ENCODE measurements at regions not wholly inside any gene's neighbourhood (a gene's known extent, or its start where the extent isn't known, plus 50 kb on each side); places are given as distances from the start of the nearest gene placed in this dataset.

DNA sequence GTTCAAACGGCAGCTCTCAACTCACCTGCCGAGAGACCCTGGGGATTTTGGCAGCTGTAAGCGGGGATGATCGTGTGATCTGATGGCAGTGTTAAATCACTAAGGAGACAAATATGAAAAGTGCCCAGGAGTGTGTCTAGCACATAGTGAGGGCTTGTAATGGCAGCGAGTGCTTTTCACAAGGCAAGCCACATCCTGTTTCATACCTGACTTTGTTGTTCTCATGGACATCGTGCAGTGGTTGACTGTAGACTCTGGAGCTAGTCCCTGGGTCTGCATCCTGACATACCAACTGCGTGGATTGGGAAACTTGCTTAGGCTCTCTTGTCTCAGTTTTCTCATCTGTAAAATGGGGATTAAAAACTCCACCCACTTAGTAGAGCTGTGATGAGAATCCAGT is 148.5 kb downstream of the VRK1 start:
- Histone ChIP-seq H3K36me3 (replicated peaks in 1 of 2; ENCODE audit: control insufficient read depth in 1 of 2, insufficient read depth in 2 of 2, low read length in 2 of 2) (no peaks in the 10 kb centered on the region), H3K79me2 (ENCODE audit: insufficient read depth, low read length) (no peaks in the 10 kb centered on the region), H2AFZ (ENCODE audit: low read length) (no peak overlapping the region), H3K27me3 (ENCODE audit: control insufficient read depth in 1 of 2, insufficient read depth in 2 of 2, low read length in 2 of 2) (no peaks in the 10 kb centered on the region), H3K27ac (ENCODE audit: extremely low read length, insufficient read depth, low read length) (no peak overlapping the region), H3K4me1 (ENCODE audit: insufficient read depth, low read length) (no peaks in the 10 kb centered on the region), H4K20me1 (ENCODE audit: insufficient read depth, low read length) (no peaks in the 10 kb centered on the region; the same call in 1 of the 2 replicates), H3K4me2 (ENCODE audit: low read depth, low read length) (no peak overlapping the region), H3K9me3 (ENCODE audit: low read length) (no peaks in the 10 kb centered on the region), H3K9ac (ENCODE audit: insufficient read depth, low read depth, low read length) (no peak overlapping the region), H3K4me3 (replicated peaks in 1 of 3; ENCODE audit: insufficient read depth in 1 of 3, low read depth in 2 of 3, low read length in 3 of 3) (no peak overlapping the region)
- no peak for TF ChIP-seq TCF7L2 (IDR thresholded peaks at IDR 0.05; ENCODE audit: low read depth, low read length)
- TF ChIP-seq BRD4 (CRISPR knock-in tag; IDR thresholded peaks at IDR 0.05), result no peak
- TF ChIP-seq RFX5 (IDR thresholded peaks at IDR 0.05; ENCODE audit: low read depth, low read length), result no peak
- TF ChIP-seq ZNF605 (CRISPR knock-in tag; IDR thresholded peaks at IDR 0.05), result no peak
- no peak for TF ChIP-seq RFX1 (IDR thresholded peaks at IDR 0.05)
- no peak for TF ChIP-seq ZNF780A (CRISPR knock-in tag; IDR thresholded peaks at IDR 0.05)
- in situ Hi-C loops (cut with HindIII; ENCODE audit: extremely low pct_ligation_motif_present, low pct_unique_long_range_greater_than_20kb) (no loop called here), intact Hi-C loops (cut with micrococcal nuclease; ENCODE audit: unreplicated experiment) (no loop called here)
- POLR2A ChIA-PET, result no interaction called here
- BruUV-seq (replicated peaks), result no TSS peak
- WGBS (ENCODE audit: low lambda C conversion rate), result 72% methylated on average over 6 of the region's 7 CpGs
- DNase-seq (ENCODE audit: low spot score) (no peak), FAIRE-seq (no peak), ATAC-seq (no peak)
- CTCF ChIA-PET (ENCODE audit: low intra/inter-chr PET ratio, low total read pairs), result no interaction called here

DNA sequence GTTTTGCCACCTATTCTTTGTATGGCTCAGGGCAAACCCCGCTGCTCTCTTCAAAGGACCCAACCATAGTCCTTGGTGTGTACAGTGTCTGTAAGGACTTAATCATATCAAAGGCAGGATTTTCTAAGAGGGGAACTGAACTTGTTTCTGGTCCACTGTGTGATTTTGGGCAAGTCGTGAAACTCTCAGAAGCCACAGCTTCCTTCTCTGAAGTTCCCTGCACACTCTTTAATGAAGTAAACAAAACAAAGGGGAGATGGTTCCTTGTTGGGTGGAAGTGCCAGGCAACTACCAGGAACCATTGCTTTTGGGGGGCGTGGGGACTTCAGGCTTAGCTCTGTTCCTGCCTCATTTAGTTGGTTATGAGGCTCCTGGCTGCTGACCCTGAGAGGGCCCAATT is 152.4 kb downstream of the VRK1 start:
- H3K4me3 ChIP-seq (replicated peaks in 1 of 3; ENCODE audit: insufficient read depth in 1 of 3, low read depth in 2 of 3, low read length in 3 of 3), result no peak overlapping the region
- ATAC-seq (no peak), DNase-seq (ENCODE audit: low spot score) (no peak), FAIRE-seq (no peak)
- H3K9ac ChIP-seq (ENCODE audit: insufficient read depth, low read depth, low read length), result no peak overlapping the region
- H3K27ac ChIP-seq (ENCODE audit: extremely low read length, insufficient read depth, low read length), result no peak overlapping the region
- no peaks in the 10 kb centered on the region for H3K4me1 ChIP-seq (ENCODE audit: insufficient read depth, low read length)
- in situ Hi-C loops (cut with HindIII; ENCODE audit: extremely low pct_ligation_motif_present, low pct_unique_long_range_greater_than_20kb), result no loop called here
- CTCF ChIA-PET (ENCODE audit: low intra/inter-chr PET ratio, low total read pairs), result no interaction called here
- H3K36me3 ChIP-seq (replicated peaks in 1 of 2; ENCODE audit: control insufficient read depth in 1 of 2, insufficient read depth in 2 of 2, low read length in 2 of 2), result no peaks in the 10 kb centered on the region
- intact Hi-C loops (cut with micrococcal nuclease; ENCODE audit: unreplicated experiment), result no loop called here
- no TSS peak for BruUV-seq (replicated peaks)
- H2AFZ ChIP-seq (ENCODE audit: low read length), result no peak overlapping the region
- H3K9me3 ChIP-seq (ENCODE audit: low read length), result no peaks in the 10 kb centered on the region
- no peak overlapping the region for H3K4me2 ChIP-seq (ENCODE audit: low read depth, low read length)
- H3K79me2 ChIP-seq (ENCODE audit: insufficient read depth, low read length), result no peaks in the 10 kb centered on the region
- POLR2A ChIA-PET, result no interaction called here
- no peaks in the 10 kb centered on the region for H4K20me1 ChIP-seq (ENCODE audit: insufficient read depth, low read length)
- H3K27me3 ChIP-seq (ENCODE audit: control insufficient read depth in 1 of 2, insufficient read depth in 2 of 2, low read length in 2 of 2), result no peaks in the 10 kb centered on the region
- WGBS (ENCODE audit: low lambda C conversion rate), result 78% methylated on average over 2 of the region's 3 CpGs
- TF ChIP-seq SNRNP70 (IDR thresholded peaks at IDR 0.05; ENCODE audit: low read depth, low read length) (no peak), ZFP37 (CRISPR knock-in tag; IDR thresholded peaks at IDR 0.05; ENCODE audit: borderline replicate concordance) (no peak), MLLT10 (CRISPR knock-in tag; IDR thresholded peaks at IDR 0.05) (no peak), ZNF7 (CRISPR knock-in tag; IDR thresholded peaks at IDR 0.05) (no peak), KLF13 (CRISPR knock-in tag; IDR thresholded peaks at IDR 0.05) (no peak), FOXK2 (IDR thresholded peaks at IDR 0.05) (no peak), ZSCAN9 (CRISPR knock-in tag; IDR thresholded peaks at IDR 0.05; ENCODE audit: borderline replicate concordance) (no peak), MEIS2 (CRISPR knock-in tag; IDR thresholded peaks at IDR 0.05) (no peak), ZNF775 (CRISPR knock-in tag; IDR thresholded peaks at IDR 0.05; ENCODE audit: borderline replicate concordance) (no peak)
- TF ChIP-seq, protein P1, sequence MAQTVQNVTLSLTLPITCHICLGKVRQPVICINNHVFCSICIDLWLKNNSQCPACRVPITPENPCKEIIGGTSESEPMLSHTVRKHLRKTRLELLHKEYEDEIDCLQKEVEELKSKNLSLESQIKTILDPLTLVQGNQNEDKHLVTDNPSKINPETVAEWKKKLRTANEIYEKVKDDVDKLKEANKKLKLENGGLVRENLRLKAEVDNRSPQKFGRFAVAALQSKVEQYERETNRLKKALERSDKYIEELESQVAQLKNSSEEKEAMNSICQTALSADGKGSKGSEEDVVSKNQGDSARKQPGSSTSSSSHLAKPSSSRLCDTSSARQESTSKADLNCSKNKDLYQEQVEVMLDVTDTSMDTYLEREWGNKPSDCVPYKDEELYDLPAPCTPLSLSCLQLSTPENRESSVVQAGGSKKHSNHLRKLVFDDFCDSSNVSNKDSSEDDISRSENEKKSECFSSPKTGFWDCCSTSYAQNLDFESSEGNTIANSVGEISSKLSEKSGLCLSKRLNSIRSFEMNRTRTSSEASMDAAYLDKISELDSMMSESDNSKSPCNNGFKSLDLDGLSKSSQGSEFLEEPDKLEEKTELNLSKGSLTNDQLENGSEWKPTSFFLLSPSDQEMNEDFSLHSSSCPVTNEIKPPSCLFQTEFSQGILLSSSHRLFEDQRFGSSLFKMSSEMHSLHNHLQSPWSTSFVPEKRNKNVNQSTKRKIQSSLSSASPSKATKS (CRISPR knock-in tag; IDR thresholded peaks at IDR 0.05), result no peak
- TF ChIP-seq, protein P2, sequence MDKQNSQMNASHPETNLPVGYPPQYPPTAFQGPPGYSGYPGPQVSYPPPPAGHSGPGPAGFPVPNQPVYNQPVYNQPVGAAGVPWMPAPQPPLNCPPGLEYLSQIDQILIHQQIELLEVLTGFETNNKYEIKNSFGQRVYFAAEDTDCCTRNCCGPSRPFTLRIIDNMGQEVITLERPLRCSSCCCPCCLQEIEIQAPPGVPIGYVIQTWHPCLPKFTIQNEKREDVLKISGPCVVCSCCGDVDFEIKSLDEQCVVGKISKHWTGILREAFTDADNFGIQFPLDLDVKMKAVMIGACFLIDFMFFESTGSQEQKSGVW (CRISPR knock-in tag; IDR thresholded peaks at IDR 0.05; ENCODE audit: borderline replicate concordance), result no peak
- TF ChIP-seq, protein P3, sequence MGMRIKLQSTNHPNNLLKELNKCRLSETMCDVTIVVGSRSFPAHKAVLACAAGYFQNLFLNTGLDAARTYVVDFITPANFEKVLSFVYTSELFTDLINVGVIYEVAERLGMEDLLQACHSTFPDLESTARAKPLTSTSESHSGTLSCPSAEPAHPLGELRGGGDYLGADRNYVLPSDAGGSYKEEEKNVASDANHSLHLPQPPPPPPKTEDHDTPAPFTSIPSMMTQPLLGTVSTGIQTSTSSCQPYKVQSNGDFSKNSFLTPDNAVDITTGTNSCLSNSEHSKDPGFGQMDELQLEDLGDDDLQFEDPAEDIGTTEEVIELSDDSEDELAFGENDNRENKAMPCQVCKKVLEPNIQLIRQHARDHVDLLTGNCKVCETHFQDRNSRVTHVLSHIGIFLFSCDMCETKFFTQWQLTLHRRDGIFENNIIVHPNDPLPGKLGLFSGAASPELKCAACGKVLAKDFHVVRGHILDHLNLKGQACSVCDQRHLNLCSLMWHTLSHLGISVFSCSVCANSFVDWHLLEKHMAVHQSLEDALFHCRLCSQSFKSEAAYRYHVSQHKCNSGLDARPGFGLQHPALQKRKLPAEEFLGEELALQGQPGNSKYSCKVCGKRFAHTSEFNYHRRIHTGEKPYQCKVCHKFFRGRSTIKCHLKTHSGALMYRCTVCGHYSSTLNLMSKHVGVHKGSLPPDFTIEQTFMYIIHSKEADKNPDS (CRISPR knock-in tag; IDR thresholded peaks at IDR 0.05), result no peak

Data from HepG2 (cell line).